ENCODE measurements at regions not wholly inside any gene's neighbourhood (a gene's known extent, or its start where the extent isn't known, plus 50 kb on each side); places are given as distances from the start of the nearest gene placed in this dataset.

DNA sequence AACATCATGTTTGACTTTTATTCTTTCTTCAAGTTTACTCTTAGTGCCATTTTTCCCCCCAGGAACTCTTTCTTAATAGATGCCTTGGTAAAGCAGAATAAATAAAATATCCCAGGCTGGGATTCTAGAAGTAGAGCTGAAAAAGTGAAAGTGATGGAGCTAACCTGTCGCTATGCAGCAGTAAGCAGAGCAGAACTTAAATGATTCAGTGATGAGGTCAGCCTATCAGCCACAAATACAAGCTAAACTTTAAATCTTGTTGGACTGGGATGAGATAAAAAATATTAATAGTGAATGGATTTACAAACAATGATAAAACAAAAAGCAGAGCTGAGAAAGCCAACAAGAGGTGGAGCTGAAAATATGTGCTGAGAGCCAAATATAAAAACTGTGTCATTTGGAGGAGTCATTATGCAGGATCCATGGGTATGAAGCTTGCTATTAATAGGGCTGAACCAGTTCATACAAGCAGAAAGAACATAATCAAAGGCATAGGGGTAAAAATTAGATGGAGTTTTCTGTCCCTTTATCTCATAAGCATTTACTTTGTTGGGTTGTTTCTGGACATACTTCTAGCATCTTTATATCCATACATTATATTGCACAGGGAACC, 877.8 kb downstream of the EPHA7 start:
- no peaks in the 10 kb centered on the region for H3K36me3 Mint-ChIP-seq (ENCODE audit: low read depth)
- H3K9me3 Mint-ChIP-seq, result peaks cover under 1% of the 10 kb centered on the region
- H3K4me3 Mint-ChIP-seq, result no peak overlapping the region
- no peak overlapping the region for H3K27ac Mint-ChIP-seq
- no peaks in the 10 kb centered on the region for H3K27me3 Mint-ChIP-seq (ENCODE audit: low read depth)
- DNase-seq (ENCODE audit: low spot score), result no peak
- H3K4me1 Mint-ChIP-seq (ENCODE audit: low read depth), result no peaks in the 10 kb centered on the region

- Mint-ChIP-seq H3K36me3 (ENCODE audit: low read depth) (no peaks in the 10 kb centered on the region), H3K27ac (no peak overlapping the region), H3K27me3 (ENCODE audit: low read depth) (no peaks in the 10 kb centered on the region), H3K4me3 (no peak overlapping the region), H3K4me1 (ENCODE audit: low read depth) (no peaks in the 10 kb centered on the region), H3K9me3 (peaks cover 11% of the 10 kb centered on the region)
- no peak for DNase-seq (ENCODE audit: low spot score)
Observed at GRCh38 chr6:92538926-92539325, 880.4 kb downstream of the EPHA7 start.

DNA sequence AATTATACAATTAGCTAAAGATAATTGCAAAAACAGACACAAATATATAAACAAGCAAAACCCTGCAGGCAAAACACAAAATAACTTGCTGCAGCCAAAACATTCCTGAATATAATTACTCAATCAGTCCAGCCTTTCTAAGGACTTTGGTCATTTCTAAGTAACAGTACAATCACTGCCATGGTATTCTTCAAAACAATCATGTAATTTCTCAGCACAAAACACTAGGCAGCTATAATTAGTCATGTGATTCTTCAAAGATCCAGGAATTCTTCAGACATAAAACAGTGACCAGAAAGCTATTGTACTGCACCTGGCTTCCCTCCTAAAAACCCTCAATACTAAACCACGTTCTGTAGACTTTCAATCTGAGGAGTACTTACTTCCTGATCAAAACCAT, 881.1 kb downstream of the EPHA7 start:
- Mint-ChIP-seq H3K36me3 (ENCODE audit: low read depth) (no peaks in the 10 kb centered on the region), H3K4me1 (ENCODE audit: low read depth) (no peaks in the 10 kb centered on the region), H3K27me3 (ENCODE audit: low read depth) (no peaks in the 10 kb centered on the region), H3K4me3 (no peak overlapping the region), H3K9me3 (peaks cover 11% of the 10 kb centered on the region), H3K27ac (no peak overlapping the region)
- no peak for DNase-seq (ENCODE audit: low spot score)

- Mint-ChIP-seq H3K36me3 (ENCODE audit: low read depth) (no peaks in the 10 kb centered on the region), H3K4me1 (ENCODE audit: low read depth) (no peaks in the 10 kb centered on the region), H3K27ac (no peak overlapping the region), H3K4me3 (no peak overlapping the region), H3K27me3 (ENCODE audit: low read depth) (no peaks in the 10 kb centered on the region), H3K9me3 (peaks cover 14% of the 10 kb centered on the region)
- no peak for DNase-seq (ENCODE audit: low spot score)
Observed at GRCh38 chr6:92534109-92534508, 885.2 kb downstream of the EPHA7 start.

DNA sequence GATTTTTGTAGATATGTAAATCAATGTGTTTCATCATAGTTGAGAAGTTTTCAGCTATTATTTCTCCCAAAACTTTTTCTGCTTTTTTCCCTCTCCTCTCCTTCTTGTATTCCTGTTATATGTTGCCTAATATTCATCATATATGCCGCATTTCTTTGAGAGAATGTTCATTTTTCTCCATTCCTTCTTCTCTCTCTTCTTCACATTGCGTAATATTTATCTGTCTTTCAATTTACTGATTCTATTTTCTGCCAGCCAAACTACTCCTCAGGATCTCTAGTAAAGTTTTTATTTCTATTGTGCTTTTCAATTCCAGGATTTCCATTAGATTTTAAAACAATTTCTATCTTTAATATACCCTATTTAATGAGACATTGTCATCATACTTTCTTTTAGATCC, 896.8 kb downstream of the EPHA7 start:
- Mint-ChIP-seq H3K36me3 (ENCODE audit: low read depth) (no peaks in the 10 kb centered on the region), H3K27ac (no peak overlapping the region), H3K27me3 (ENCODE audit: low read depth) (no peaks in the 10 kb centered on the region), H3K9me3 (peaks cover 16% of the 10 kb centered on the region), H3K4me1 (ENCODE audit: low read depth) (no peaks in the 10 kb centered on the region), H3K4me3 (no peak overlapping the region)
- no peak for DNase-seq (ENCODE audit: low spot score)

DNA sequence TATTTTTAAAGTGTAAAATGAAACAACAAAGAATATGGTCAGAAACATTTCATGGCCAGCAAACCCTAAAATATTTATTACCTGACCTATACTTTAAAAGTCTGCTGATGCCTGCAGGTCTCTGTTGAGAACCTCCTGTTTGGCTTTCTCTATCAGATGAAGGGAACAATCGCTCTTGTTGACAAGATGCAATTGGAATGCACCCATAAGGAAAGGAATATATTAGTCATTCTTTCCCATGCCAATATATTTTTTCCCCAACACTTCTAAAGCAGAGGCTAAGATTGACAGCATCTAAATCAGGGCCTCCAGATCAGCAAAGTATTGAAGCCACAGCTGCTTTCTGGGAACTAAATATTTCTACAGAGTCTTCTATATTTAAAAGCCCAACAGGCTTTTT, 897.8 kb downstream of the EPHA7 start:
- DNase-seq (ENCODE audit: low spot score), result no peak
- Mint-ChIP-seq H3K27ac (no peak overlapping the region), H3K4me1 (ENCODE audit: low read depth) (no peaks in the 10 kb centered on the region), H3K36me3 (ENCODE audit: low read depth) (no peaks in the 10 kb centered on the region), H3K27me3 (ENCODE audit: low read depth) (no peaks in the 10 kb centered on the region), H3K4me3 (no peak overlapping the region), H3K9me3 (peaks cover 16% of the 10 kb centered on the region)

DNA sequence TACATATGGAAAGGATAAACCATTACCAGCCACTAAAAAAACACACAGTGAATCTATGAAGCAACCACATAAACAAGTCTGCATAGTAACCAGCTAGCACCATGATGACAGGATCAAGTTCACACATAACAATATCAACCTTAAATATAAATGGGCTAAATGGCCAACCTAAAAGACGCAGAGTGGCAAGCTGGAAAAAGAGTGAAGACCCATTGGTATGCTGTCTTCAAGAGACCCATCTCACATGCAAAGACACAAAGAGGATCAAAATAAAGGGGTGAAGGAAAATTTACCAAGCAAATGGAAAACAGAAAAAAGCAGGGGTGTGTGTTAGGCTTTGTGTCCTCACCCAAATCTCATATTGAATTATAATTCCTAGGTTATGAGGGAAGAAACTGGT, 909.2 kb downstream of the EPHA7 start:
- Mint-ChIP-seq H3K27me3 (ENCODE audit: low read depth) (no peaks in the 10 kb centered on the region), H3K27ac (no peak overlapping the region), H3K4me1 (ENCODE audit: low read depth) (no peaks in the 10 kb centered on the region), H3K4me3 (no peak overlapping the region), H3K9me3 (peaks cover 36% of the 10 kb centered on the region), H3K36me3 (ENCODE audit: low read depth) (no peaks in the 10 kb centered on the region)
- DNase-seq (ENCODE audit: low spot score), result no peak

GRCh38 chr6:92507552-92507951, 911.8 kb downstream of the EPHA7 start:
- no peak overlapping the region for H3K27ac Mint-ChIP-seq
- H3K27me3 Mint-ChIP-seq (ENCODE audit: low read depth), result no peaks in the 10 kb centered on the region
- H3K4me1 Mint-ChIP-seq (ENCODE audit: low read depth), result no peaks in the 10 kb centered on the region
- no peaks in the 10 kb centered on the region for H3K36me3 Mint-ChIP-seq (ENCODE audit: low read depth)
- no peak overlapping the region for H3K4me3 Mint-ChIP-seq
- peaks cover 28% of the 10 kb centered on the region for H3K9me3 Mint-ChIP-seq
- DNase-seq (ENCODE audit: low spot score), result no peak

DNA sequence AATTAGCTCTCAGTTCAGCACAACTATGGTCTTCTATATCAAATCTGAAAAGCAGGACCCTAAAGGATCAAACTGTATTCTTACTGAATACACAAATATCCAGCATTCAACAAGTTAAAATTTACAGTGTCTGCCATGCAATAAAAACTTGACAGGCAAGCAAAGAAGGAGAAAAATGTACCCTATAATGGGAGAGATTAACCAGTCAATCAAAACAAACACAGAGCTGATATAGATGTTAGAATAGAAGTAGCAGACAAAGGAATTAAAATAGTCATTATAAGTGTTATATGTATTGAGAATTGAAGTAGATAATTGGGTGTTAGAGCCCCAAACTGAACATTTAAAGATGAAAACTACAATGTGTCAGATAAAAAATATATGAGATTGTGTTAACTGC, 914.9 kb downstream of the EPHA7 start:
- Mint-ChIP-seq H3K36me3 (ENCODE audit: low read depth) (no peaks in the 10 kb centered on the region), H3K27me3 (ENCODE audit: low read depth) (no peaks in the 10 kb centered on the region), H3K4me1 (ENCODE audit: low read depth) (no peaks in the 10 kb centered on the region), H3K9me3 (peaks cover 9% of the 10 kb centered on the region), H3K4me3 (no peak overlapping the region), H3K27ac (no peak overlapping the region)
- DNase-seq (ENCODE audit: low spot score), result no peak

DNA sequence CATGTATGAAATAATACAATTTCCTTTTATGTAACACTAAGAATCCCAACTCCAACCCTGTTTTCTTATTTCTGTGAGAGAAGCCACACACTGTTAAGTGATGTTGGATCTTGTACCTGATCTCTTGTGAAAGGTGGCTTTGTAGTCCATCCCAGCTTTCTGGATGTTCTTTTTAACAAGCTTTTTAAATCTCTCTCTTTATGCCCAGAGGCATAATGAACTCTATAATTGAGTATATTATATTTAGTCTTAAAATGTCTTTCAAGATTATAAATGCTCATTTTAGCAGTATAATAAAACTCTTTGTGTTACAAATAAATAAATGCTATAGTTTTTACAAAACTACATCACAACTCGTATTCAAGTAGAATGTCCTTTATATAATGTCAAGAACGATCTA, 922.1 kb downstream of the EPHA7 start:
- no peak overlapping the region for H3K27ac Mint-ChIP-seq
- DNase-seq (ENCODE audit: low spot score), result no peak
- H3K27me3 Mint-ChIP-seq (ENCODE audit: low read depth), result no peaks in the 10 kb centered on the region
- no peaks in the 10 kb centered on the region for H3K4me1 Mint-ChIP-seq (ENCODE audit: low read depth)
- H3K9me3 Mint-ChIP-seq, result no peaks in the 10 kb centered on the region
- H3K36me3 Mint-ChIP-seq (ENCODE audit: low read depth), result no peaks in the 10 kb centered on the region
- H3K4me3 Mint-ChIP-seq, result no peak overlapping the region

- no peak for DNase-seq (ENCODE audit: low spot score)
- no peak overlapping the region for H3K4me3 Mint-ChIP-seq
- H3K9me3 Mint-ChIP-seq, result no peaks in the 10 kb centered on the region
- H3K4me1 Mint-ChIP-seq (ENCODE audit: low read depth), result no peaks in the 10 kb centered on the region
- H3K27me3 Mint-ChIP-seq (ENCODE audit: low read depth), result no peaks in the 10 kb centered on the region
- H3K36me3 Mint-ChIP-seq (ENCODE audit: low read depth), result no peaks in the 10 kb centered on the region
- no peak overlapping the region for H3K27ac Mint-ChIP-seq
Observed at GRCh38 chr6:92496527-92496926, 922.8 kb downstream of the EPHA7 start.

DNA sequence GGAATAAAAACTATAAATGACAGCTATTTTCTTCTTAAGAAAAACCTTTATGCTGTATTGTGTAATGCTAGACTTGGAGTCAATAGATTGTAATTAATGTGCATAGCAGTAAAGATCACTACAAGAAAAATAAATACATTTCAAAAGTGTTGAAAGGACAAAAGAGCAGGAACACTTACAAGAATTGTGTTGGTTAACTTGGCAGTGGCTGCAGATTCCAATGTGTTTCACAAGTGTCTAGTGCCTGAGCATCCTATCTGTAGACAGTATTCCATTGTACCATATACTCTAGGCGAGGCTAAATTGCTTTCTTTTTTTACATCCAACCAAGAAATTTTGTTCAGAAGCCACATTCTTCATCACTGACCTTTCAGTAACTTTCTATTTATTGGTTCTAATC, 924.1 kb downstream of the EPHA7 start:
- Mint-ChIP-seq H3K27ac (no peak overlapping the region), H3K9me3 (no peaks in the 10 kb centered on the region), H3K4me3 (no peak overlapping the region), H3K27me3 (ENCODE audit: low read depth) (no peaks in the 10 kb centered on the region), H3K4me1 (ENCODE audit: low read depth) (no peaks in the 10 kb centered on the region), H3K36me3 (ENCODE audit: low read depth) (no peaks in the 10 kb centered on the region)
- no peak for DNase-seq (ENCODE audit: low spot score)

DNA sequence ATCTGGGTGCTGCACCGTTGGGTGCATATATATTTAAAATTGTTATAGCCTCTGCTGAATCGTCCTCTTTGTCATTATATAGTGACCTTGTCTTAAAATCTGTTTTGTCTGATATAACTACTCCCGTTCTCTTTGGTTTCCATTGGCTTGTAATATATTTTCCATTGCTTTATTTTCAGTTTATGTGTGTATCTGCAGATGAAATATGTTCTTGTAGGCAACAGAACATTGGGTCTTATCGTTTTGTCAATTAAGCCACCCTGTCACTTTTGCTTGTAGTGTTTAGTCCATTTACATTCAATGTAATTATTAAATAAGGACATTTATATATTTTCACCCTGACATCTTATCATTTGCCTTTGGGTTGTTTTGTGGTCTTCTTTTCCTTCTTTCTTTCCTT, 933.9 kb downstream of the EPHA7 start:
- DNase-seq (ENCODE audit: low spot score), result no peak
- Mint-ChIP-seq H3K27me3 (ENCODE audit: low read depth) (no peaks in the 10 kb centered on the region), H3K4me1 (ENCODE audit: low read depth) (no peaks in the 10 kb centered on the region), H3K36me3 (ENCODE audit: low read depth) (no peaks in the 10 kb centered on the region), H3K9me3 (peaks cover 18% of the 10 kb centered on the region), H3K27ac (no peak overlapping the region), H3K4me3 (no peak overlapping the region)

DNA sequence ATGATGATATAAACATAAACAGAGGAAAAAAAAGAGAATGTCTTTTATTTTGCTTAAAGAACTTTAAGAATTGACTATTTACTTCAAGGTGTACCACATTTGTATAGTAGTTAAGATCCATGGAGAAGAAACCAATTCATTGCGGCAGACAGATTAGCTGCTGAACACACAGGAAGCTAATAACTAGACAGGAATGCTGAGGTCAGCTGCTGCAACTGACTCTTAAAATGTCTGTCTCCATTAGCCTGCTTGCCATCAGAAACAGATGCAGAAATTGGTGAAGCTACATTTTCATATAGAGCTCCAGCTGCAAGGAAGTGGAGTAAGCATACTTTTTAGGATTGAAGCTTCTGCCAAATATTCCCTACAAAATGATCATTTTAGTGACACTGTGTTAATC, 939.5 kb downstream of the EPHA7 start:
- no peak overlapping the region for H3K27ac Mint-ChIP-seq

DNA sequence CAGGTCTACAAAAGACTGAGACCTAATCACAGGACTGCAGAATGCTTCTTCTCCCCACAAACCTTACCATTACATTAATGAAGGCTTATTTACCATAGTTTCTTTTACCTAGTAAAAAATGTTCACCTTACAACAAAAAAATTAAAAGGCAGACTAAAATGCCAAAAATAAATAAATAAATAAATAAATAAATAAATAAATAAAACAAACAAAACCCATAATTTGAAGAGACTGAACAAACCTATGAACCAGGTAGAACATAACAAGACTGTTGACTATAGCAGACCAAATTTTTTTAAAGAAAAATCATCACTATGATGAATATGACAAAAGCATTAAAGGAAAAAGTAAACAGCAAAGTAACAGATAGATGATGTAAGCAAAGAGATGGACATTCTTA, 946.3 kb downstream of the EPHA7 start:
- no peaks in the 10 kb centered on the region for H3K4me1 Mint-ChIP-seq (ENCODE audit: low read depth)
- no peak overlapping the region for H3K27ac Mint-ChIP-seq
- H3K4me3 Mint-ChIP-seq, result no peak overlapping the region
- no peaks in the 10 kb centered on the region for H3K27me3 Mint-ChIP-seq (ENCODE audit: low read depth)
- H3K9me3 Mint-ChIP-seq, result peaks cover 19% of the 10 kb centered on the region
- DNase-seq (ENCODE audit: low spot score), result no peak
- no peaks in the 10 kb centered on the region for H3K36me3 Mint-ChIP-seq (ENCODE audit: low read depth)

More for the DNA sequence above, 939.5 kb downstream of the EPHA7 start:
- no peak overlapping the region for H3K4me3 Mint-ChIP-seq
- H3K36me3 Mint-ChIP-seq (ENCODE audit: low read depth), result no peaks in the 10 kb centered on the region
- no peaks in the 10 kb centered on the region for H3K4me1 Mint-ChIP-seq (ENCODE audit: low read depth)
- DNase-seq (ENCODE audit: low spot score), result no peak
- H3K9me3 Mint-ChIP-seq, result peaks cover 16% of the 10 kb centered on the region
- H3K27me3 Mint-ChIP-seq (ENCODE audit: low read depth), result no peaks in the 10 kb centered on the region
